GM23338 (cell line): ENCODE measurements at regions not wholly inside any gene's neighbourhood (a gene's known extent, or its start where the extent isn't known, plus 50 kb on each side); places are given as distances from the start of the nearest gene placed in this dataset.

Experiments used
- EZH2 ChIP-seq: fragments of 200-600 bp; sonication (generic); IDR thresholded peaks from one replicate; pipeline ENCODE4 v1.8.0; 2017; ENCODE audit warnings: antibody characterized with exemption, mild to moderate bottlenecking, low read depth; ENCODE audit not compliant: unreplicated experiment
- EZH2phosphoT487 ChIP-seq: fragments of 200-600 bp; sonication (generic); IDR thresholded peaks from one replicate; pipeline ENCODE4 v1.8.1; 2018; ENCODE audit warnings: antibody characterized with exemption; ENCODE audit not compliant: unreplicated experiment
- JUNB ChIP-seq: IDR thresholded peaks from one replicate; pipeline ENCODE4 v1.6.1; 2016; ENCODE audit warnings: antibody characterized with exemption; ENCODE audit not compliant: unreplicated experiment
- NANOG ChIP-seq: IDR thresholded peaks from 2 replicates; pipeline ENCODE4 v1.6.1; 2016; ENCODE audit warnings: antibody characterized with exemption, borderline replicate concordance
- POLR2AphosphoS5 ChIP-seq: IDR thresholded peaks from 2 replicates; pipeline ENCODE4 v1.6.1; 2016; ENCODE audit warnings: antibody characterized with exemption, low read depth
- STAT1 ChIP-seq: IDR thresholded peaks from one replicate; pipeline ENCODE4 v1.6.1; 2016; ENCODE audit warnings: antibody characterized with exemption; ENCODE audit not compliant: unreplicated experiment
- ZNF462 ChIP-seq: fragments of 250-450 bp; sonication (Bioruptor Pico); IDR thresholded peaks from 2 replicates; pipeline ENCODE4 v1.5.0; 2020; ENCODE audit warnings: mild to moderate bottlenecking, moderate library complexity
- TF ChIP-seq, protein P1 (sequence below): IDR thresholded peaks from one replicate; pipeline ENCODE4 v1.6.1; 2018; ENCODE audit warnings: antibody characterized with exemption; ENCODE audit not compliant: unreplicated experiment

DNA sequence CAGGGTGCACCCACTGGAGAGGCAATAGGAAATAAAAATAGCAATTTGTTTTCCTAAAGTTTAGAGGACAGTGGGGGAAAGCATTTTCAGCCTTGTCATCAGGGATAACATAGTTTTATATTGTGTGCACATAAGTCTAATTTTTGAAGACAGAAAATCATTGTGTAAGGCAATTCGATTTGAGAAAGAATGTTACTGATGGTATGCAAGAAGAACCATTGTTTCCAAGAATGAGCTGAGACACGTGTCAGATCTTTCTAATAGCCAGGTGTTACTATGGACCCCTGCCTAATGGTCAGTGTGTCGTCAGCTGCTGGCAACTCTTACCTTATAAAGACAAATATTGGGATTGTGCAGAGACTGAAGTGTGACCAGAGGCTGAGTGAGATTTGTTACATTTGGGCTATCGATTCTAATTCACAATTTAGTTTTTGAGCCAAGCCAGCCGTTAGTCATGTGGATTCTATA is 67.1 kb upstream of the PPP2R2B start (continued):
- TF ChIP-seq ZNF462: no peak
- TF ChIP-seq, protein P1, sequence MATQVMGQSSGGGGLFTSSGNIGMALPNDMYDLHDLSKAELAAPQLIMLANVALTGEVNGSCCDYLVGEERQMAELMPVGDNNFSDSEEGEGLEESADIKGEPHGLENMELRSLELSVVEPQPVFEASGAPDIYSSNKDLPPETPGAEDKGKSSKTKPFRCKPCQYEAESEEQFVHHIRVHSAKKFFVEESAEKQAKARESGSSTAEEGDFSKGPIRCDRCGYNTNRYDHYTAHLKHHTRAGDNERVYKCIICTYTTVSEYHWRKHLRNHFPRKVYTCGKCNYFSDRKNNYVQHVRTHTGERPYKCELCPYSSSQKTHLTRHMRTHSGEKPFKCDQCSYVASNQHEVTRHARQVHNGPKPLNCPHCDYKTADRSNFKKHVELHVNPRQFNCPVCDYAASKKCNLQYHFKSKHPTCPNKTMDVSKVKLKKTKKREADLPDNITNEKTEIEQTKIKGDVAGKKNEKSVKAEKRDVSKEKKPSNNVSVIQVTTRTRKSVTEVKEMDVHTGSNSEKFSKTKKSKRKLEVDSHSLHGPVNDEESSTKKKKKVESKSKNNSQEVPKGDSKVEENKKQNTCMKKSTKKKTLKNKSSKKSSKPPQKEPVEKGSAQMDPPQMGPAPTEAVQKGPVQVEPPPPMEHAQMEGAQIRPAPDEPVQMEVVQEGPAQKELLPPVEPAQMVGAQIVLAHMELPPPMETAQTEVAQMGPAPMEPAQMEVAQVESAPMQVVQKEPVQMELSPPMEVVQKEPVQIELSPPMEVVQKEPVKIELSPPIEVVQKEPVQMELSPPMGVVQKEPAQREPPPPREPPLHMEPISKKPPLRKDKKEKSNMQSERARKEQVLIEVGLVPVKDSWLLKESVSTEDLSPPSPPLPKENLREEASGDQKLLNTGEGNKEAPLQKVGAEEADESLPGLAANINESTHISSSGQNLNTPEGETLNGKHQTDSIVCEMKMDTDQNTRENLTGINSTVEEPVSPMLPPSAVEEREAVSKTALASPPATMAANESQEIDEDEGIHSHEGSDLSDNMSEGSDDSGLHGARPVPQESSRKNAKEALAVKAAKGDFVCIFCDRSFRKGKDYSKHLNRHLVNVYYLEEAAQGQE: no peak
- no peak for TF ChIP-seq POLR2AphosphoS5
- TF ChIP-seq JUNB: no peak
- no peak for TF ChIP-seq EZH2phosphoT487
- no peak for TF ChIP-seq EZH2
- no peak for TF ChIP-seq STAT1
- TF ChIP-seq NANOG: no peak
